Activated CD4-positive, alpha-beta T cell treated with anti-CD3 and anti-CD28 coated beads, Interleukin-2, amount 50 U/mL, for 24 hours (primary cell): ENCODE measurements at regions not wholly inside any gene's neighbourhood (a gene's known extent, or its start where the extent isn't known, plus 50 kb on each side); places are given as distances from the start of the nearest gene placed in this dataset.

ENCODE experiments used
- DNase-seq, 2 donors: peaks; one replicate each; pipeline ENCODE4 v3.0.0-alpha.2; 2020; ENCODE audit warnings: low read depth in 1 of 2, low spot score in 1 of 2

DNA sequence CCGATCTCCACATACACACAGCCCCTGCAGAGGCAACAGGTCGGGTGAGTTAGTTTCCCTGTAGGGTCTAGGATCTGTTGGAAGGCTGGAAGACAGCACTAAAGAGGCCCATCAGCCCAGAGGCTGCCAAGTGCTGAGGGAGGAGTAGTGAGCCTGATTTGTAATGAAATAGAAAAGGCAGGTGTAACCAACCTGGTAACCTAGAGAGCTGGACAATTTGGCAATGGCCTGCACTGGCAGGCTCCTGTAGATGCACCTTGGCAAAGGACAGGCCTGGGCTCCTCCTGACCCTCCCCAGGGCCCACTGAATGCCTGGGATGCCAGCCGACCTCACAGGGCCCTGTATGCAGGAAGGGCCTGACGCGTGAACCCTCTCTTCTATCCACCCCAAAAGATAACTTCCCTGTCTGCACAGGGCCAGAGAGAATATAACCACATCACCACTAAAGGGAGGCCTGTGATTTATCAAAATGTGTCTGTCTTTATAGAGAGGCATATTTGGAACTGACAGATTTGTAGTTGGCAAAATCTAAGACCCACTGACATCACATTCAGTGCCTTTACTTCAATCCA is 225.1 kb upstream of the CHRNA7 start:
- DNase-seq = no peak

DNA sequence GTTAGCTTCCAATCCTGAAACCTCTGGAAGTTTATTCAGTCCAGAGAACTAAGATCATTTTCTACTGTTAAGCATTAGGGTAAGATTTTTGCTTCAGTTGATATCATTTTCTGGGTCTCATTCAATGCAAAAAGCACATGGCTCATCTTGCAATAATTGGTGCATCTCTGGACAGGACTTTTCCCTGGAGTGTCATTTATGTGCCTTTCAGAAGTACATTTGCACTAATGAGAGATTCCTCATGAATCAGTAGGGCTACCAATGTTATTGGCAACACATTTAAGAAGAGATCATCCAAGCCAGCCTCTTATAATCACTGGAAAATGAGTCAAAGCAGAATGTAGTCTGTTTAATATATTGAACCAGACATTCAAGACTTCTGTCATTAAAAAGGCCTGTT is 224.2 kb upstream of the CHRNA7 start:
- DNase-seq = no peak

DNA sequence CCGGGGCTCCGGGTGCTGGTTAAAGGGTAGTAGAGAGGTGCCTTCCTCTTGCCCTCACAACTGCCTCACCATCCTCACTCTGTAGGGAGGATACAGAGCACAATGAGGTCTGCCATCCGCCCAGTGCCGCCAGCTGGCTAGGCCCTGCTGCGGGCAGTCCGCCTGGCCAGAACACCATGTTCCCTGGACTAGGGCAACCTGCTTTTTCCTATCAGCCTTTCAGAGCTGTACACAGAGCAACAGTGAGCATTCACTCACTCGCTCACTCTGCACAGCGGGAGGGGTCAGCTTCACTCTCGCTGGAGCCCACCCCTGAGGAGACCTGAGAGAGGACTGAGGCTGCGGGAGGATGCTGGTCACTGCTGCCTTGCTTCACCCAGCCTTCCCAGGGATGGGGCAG is 218.7 kb upstream of the CHRNA7 start:
- DNase-seq = no peak

DNA sequence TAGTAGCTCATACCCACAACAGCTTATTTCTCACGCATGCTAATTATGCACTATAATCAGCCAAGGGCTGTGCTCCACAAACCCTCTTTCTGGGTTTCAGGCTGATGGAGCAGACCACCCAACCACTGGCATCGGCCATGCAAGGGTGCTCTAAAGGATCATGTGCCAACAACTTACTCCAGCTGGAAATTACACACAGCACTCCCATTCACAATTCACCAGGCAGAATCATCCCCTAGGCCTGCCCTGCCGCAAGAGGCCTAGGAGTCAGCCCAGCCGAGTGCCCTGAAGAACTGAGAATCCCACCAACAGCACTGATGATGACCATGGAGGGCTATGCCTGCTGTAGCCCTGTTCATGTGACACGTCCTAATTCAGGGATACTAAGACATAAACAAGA is 216.2 kb upstream of the CHRNA7 start:
- no peak for DNase-seq

DNA sequence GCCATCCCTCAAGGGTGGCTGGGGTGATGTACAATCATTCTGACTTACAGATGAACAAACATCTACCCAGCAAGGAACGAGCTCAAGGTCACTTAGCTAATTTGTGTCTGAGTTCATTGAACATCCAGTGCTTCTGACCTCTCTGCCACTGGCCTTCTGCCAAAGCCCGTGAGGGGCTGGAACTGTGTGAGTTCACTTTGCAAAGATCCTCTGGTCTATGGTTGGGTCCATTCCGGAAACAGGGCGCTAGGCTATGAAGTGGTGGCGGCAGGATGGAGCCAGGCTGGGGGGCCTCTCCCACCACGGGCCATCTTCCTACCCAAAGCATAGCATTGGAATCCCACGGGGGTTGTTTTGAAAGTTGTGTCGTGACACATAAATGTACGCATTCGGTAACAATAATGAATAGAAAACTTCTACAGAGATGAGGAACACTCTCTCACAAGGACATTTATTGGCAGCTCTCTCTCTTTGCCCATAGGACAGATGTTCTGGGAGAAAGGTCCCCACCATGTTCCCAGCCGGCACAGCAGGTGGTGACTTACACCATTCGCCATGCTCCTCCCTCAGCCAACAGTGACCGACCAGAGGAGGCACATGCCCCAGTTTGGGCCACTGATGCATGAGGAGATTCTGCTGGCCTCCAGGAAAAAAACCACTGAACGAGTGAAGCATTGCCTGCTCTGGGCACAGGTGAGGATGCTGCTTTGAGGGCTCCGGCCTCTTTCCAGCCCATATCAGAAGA is 214.7 kb upstream of the CHRNA7 start:
- DNase-seq = no peak

DNA sequence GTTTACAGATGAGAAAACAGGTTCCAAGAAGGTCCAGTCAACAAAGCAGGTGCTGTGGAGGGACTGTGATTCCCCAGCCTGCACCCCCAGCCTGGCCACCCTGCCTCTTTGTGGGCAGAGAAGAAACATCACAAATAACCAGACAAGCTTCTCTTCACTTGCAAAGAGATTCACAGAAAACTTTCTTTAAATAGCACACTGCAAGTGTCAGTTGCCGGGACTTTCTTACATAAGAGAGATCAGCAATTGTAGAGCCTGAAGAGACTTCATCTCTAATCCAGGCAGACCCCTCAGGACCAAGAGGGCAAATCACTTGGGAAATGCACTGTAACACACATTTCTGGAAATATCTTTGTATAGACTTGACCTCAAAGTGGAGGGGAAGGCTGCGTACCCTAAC is 207.9 kb upstream of the CHRNA7 start:
- no peak for DNase-seq

DNA sequence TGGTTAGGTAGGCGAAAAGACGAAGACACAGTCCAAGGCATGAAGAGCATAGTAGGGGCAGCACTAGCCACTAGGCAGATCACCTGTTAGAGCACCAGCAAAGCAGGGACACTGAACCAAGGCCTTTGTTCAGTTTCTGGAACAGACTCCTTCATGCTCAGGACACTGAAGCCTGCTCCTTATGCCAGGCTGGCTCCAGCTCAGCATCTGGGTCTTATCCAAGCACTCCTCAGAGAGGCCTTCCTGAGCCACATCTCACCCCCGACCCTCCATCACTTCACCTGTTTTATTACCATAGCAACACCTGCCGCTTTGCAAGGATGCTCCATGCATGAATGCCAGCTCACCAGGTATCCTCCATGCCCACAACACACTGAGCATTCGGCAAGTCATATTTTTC is 206.3 kb upstream of the CHRNA7 start:
- no peak for DNase-seq

DNA sequence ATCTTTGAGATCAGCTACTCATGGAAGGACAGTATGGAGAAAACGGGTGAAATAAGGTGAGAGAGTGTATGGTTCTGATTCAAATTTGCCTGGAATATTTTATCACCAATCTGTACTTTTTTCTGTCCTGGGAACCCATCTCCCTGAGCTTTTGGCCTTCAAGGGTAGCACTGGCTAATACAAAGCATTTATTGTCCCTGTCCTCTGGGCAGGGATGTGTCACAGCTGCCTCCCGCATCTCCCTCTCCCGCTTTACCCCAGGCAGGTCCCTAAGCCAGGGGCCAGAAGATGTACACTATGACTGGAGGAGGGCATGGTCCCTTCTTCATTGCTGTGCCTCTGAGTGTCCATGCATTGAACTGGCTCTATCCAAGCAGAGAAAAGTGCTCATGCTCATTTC is 201.7 kb upstream of the CHRNA7 start:
- no peak for DNase-seq

DNA sequence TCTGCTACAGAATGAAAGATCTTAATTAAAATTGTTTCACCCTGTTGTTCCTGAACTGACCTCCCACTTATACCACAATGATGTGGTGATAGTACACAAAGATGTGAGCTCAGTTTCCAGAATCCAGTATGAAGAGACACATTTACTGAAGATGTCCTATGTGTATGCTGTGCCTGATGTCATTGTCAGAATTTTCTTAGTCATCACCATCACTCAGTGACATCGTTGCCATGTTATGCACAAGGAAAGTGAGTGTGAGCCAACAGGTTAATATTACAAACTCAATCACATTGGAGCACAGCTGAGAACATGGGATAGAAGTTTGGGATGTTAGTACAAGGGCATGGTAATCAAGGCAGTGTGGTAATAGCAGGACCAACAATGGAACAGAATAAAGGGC is 199.7 kb upstream of the CHRNA7 start:
- no peak for DNase-seq

DNA sequence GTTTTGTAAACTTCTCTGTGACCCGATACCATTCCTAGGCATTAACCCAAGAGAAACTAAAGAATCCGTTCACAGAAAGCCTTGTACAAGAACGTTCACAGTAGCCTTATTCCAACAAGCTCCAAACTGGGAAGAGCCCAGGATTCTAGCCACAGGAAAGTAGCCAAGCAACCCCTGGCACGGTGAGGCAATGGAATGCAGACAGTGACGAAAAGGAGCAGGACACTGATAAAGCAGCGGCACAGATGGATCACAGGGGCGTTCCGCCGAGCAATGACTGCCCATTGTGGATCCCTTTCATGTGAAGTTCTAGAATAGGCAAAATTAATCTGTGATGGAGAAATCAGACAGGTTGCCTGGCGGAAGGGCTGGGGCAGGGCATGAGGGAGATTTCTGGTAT is 198.7 kb upstream of the CHRNA7 start:
- DNase-seq = no peak

DNA sequence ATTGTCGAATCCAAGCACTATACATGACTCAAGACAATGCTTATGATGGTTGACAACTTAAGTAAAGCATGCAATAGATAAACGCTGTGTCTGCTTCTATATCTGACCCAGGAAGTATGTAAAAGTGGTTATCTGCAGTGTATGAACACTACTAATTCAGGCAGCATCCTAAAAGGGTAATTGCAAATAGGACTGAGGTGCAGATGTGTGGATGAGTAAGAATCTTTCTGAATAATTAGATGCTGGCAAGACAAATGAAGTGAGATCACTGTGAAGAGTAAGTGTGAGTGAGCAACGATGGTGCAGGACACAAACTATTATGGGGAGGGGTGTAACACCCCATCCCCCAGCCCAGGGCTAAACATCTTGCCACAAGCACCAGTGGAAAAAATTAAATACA is 195.7 kb upstream of the CHRNA7 start:
- DNase-seq = no peak

DNA sequence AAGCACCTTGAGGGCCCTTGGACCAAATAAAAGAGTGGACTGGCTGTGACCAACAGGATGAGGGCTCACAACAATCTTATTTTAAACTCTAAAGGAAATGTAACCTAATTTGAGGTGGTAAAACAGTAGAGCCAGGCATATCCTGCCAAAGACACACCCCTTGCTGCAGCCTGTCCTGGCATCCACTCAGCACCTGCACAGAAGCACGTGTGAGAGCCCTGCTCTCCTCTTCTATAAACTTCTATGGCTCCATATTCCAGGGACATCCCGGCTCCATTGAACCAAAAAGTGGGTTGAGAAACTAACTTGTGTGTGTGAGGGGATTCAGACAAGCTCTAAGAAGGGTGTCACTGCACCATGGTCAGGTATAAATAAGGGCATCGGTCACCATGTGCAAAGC is 190.9 kb upstream of the CHRNA7 start:
- DNase-seq = no peak

DNA sequence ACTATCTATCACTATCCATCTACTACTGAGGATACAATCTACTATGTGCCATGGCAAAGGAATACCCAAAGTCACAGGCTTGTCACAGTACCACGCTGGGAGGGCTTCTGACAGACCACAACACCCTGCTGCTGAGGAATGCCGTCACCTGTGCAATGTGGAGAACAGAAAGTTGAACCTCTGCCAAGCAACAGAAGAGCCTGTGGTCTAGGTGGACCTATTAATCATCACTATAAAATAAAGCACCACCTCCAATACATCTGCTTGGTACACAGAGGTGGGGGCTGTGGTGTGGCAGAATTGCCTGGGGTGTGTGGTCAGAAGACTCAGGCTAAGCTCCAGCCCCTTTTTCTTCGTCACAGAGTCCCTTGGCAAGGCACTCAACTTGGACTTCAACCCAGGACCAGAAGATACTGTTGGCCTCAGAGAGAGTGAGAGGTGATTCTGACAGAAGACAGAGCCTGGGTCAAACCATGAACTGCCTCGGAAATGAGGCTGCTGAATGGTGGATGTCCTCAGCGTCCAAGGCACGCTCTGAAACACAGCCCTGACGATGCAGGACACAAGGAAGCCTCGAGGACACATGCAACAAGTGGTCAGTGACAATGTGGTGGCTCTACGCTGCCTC is 189.4 kb upstream of the CHRNA7 start:
- no peak for DNase-seq

DNA sequence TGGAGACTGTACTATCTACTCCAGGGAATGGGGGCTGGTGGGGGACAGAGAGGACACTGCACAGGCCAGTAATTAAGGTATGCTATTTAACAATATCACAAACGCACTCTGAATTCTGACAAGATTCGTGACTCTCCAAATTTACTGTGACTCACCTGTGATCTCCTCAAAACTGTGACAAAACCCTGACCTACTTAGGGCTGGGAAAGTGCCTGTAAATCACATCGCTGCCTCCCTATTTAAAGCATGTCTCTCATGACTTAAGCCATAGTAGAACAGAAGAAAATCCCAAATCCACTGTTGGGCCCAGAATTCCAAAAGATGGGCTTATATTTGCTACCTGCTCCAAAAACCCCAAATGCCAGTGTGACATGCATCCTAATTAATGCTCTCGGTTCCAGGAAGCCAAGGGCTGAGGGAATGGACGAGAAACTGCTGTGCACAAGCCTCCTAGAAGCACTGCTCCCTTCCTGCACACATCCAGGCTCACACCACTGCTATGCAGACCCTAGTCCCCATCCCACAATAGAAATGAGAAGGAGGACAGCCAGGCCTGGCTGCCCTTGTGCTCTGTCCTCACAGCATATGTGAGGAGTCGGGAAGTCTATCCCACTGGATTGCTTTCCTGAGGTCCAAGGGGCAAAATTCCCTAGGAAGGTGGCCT is 187.7 kb upstream of the CHRNA7 start:
- DNase-seq = no peak

DNA sequence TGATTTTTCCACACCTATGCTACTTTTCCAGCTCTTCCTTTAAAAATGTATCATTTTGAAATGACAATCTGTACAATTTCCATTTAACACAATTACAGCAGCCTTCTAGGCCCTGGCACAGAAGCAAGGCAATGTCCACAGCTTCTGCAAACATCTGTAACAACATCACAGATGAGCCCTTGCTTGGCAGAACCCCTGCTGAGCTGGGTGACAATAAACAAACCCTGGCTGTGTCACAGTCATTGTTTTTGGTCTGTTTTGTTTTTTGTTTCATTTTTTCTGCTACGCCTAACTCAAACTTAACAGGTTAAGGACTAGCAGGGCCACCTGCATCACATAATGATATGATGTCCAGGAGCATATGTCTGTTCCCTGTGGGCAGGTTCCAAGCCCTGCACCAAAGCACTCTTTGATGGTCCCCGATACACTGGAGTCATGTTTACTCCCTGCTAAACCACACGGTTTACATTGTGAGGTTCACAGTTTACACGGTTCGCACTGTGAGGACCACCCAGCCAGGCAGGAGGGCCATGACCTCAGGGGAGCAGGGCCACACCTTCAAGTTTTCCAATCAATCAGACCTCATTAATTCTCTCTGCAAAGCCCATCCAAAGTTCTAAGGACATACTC is 186.8 kb upstream of the CHRNA7 start:
- no peak for DNase-seq

DNA sequence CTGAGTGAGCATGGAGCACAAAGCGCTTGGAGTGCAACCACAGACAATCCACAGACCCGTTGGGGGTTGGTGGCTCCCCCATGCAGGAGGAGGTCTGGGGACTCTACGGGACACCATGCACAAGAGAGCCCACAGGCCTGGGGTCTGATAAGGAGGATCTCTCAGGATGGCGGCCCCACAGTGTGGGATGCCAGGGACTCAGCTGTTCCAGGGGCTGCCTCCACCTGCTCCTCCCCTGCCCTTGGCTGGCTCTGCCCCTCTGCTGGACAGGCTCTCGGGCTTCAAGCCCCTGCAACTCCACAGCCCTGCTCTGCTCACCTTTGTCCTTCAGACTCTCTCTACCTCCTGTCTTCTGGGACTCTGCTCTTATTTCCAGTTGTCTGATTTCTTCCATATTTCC is 184.5 kb upstream of the CHRNA7 start:
- no peak for DNase-seq

DNA sequence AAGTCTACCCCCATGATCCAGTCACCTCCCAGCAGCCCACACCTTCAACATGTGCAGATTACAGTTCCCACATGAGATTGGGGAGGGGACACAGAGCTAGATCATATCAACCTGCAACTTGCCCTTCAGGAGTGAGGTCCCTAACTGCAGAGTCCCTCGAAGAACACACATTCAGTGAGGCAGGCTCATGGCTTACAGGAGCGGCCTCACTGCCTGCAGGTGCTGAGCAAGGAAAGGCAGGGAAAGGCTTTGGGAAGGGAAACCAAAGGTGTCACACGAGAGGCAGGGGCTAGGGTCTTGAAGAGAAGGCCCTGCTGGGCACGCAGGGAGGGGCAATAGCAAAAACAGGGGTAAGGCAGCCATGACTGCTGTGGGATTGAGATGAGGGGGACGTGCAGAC is 182.4 kb upstream of the CHRNA7 start:
- no peak for DNase-seq

DNA sequence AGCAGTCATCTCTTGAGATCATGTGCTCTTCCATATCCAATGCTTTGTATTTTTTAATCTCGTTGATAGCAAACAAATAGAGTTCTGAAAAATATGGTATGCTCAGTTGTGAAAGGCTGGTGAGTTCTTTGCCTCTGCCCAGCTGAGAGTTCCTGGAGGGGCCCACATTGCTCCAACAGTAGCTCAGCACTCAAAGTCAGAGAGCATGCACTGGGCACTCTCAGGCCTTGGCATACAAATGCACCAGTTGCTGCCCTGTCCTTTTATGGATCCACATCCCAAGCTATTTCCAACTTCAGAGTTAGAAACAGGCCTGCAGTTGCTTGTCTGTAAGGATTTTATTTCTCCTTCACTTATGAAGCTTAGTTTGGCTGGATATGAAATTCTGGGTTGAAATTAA is 181.7 kb upstream of the CHRNA7 start:
- DNase-seq = no peak

DNA sequence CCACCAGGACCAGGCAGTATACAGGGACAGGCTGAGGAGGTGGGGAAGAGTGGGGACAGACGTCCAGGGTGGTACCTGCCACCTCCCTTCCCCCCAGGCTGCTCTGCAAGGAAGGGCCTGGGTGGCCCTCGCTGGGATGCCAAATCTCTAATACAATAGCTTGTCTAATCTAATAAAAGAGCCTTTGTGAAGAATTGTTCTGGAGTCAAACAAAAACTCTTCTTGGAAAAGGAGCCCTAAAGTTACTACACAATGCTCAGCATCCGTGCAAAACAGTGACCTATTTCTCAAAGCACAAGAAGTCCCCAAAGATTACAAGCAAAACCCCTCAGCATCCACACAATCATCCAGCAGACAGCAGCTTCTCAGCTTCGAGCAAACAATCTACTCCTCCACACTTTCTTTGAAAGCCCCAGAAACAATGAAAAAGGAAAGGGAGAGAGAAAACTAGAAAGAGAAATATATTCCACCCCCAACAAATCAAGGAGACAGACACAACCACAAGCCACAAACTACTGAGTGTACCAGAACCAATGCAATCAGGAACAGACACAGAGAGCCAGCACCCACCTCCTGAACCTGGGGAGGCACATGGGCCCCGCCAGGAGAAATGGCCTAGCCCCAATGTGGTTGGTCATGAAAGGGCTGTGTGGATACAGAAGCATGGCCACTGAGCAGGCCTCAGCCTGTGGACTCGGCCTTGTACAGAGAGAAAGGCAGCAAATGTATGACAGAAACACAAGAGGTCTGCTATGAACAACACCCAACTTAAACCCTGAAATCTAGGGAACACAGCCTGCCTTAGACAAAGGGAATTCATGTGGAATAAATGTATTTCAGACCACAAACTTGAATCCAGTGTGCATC is 177.1 kb upstream of the CHRNA7 start:
- DNase-seq = no peak

DNA sequence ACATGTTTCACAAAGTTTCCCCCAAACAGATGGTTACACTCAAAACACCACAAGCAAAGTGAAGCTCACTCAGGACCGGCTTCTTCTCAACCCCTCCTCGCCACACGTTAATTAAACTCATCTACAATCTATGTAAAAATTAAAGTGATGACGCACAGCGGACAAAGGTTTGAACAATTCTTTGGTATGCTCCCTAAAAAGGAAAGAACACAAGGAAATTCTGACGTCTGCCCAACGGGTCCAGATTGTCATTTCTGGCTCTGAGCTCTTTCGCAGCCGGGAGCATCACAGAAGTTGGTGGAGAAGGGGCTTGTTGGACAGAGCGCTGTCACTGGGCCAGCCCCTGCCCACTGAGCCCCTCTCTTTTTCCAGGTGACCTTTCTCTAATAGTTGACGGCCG is 173.7 kb upstream of the CHRNA7 start:
- DNase-seq = no peak

DNA sequence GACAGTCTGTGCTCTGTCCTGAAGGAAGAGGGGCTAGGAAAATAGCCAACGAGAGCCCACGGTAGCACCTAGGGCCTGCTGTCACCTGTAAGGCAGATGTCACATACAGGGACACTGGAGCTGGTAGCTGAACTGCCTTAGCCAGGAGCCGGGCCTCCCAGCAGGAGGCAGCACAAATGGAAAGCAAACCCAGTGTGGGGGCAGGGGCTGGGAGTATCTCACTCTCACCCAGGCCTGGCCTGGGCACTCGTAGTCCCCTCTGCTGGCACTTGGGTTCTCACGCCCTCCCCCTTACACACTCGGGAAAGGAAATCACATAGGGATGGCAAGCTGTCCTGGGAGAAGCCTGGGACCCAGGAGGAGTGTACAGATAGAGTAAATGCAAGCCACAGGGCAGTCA is 173.1 kb upstream of the CHRNA7 start:
- DNase-seq = no peak
